WTC11 (cell line): ENCODE measurements at regions not wholly inside any gene's neighbourhood (a gene's known extent, or its start where the extent isn't known, plus 50 kb on each side); places are given as distances from the start of the nearest gene placed in this dataset.

Experiments
- CBFB ChIP-seq: sonication (generic); formaldehyde crosslinking; IDR thresholded peaks from 2 replicates; pipeline ENCODE4 v1.8.1; 2022; ENCODE audit warnings: mild to moderate bottlenecking, low read depth, missing genetic modification reagents
- ETV6 ChIP-seq: sonication (generic); formaldehyde crosslinking; IDR thresholded peaks from 2 replicates; pipeline ENCODE4 v1.8.1; 2022; ENCODE audit warnings: mild to moderate bottlenecking, missing genetic modification reagents
- KAT7 ChIP-seq: sonication (generic); formaldehyde crosslinking; IDR thresholded peaks from 2 replicates; pipeline ENCODE4 v1.8.1; 2023; ENCODE audit warnings: missing genetic modification reagents, mild to moderate bottlenecking, borderline replicate concordance
- NFE2L1 ChIP-seq: sonication (generic); formaldehyde crosslinking; IDR thresholded peaks from 2 replicates; pipeline ENCODE4 v1.8.1; 2023; ENCODE audit warnings: missing genetic modification reagents
- TEAD4 ChIP-seq: sonication (generic); formaldehyde crosslinking; IDR thresholded peaks from 2 replicates; pipeline ENCODE4 v1.8.0; 2022; ENCODE audit warnings: mild to moderate bottlenecking, missing genetic modification reagents
- TP53 ChIP-seq: sonication (generic); formaldehyde crosslinking; IDR thresholded peaks from 2 replicates; pipeline ENCODE4 v1.8.1; 2023; ENCODE audit warnings: mild to moderate bottlenecking, missing genetic modification reagents
- ZNF121 ChIP-seq: sonication (generic); formaldehyde crosslinking; IDR thresholded peaks from 2 replicates; pipeline ENCODE4 v1.8.0; 2023; ENCODE audit warnings: missing genetic modification reagents
- TF ChIP-seq, protein P1 (sequence below): sonication (generic); formaldehyde crosslinking; IDR thresholded peaks from 2 replicates; pipeline ENCODE4 v1.8.0; 2022; ENCODE audit warnings: mild to moderate bottlenecking, missing genetic modification reagents
- TF ChIP-seq, protein P2 (sequence below): fragments of 200-600 bp; IDR thresholded peaks from 2 replicates; pipeline ENCODE4 v1.8.0; 2022; ENCODE audit warnings: antibody characterized with exemption
- TF ChIP-seq, protein P3 (sequence below): sonication (generic); formaldehyde crosslinking; IDR thresholded peaks from 2 replicates; pipeline ENCODE4 v1.8.1; 2023; ENCODE audit warnings: mild to moderate bottlenecking, missing genetic modification reagents, moderate library complexity
- TF ChIP-seq, protein P4 (sequence below): sonication (generic); formaldehyde crosslinking; IDR thresholded peaks from 2 replicates; pipeline ENCODE4 v1.8.1; 2023; ENCODE audit warnings: mild to moderate bottlenecking, moderate library complexity, missing genetic modification reagents
- TF ChIP-seq, protein P5 (sequence below): sonication (generic); formaldehyde crosslinking; IDR thresholded peaks from 2 replicates; pipeline ENCODE4 v1.8.1; 2023; ENCODE audit warnings: mild to moderate bottlenecking, missing genetic modification reagents, borderline replicate concordance
- TF ChIP-seq, protein P6 (sequence below): sonication (generic); formaldehyde crosslinking; IDR thresholded peaks from 2 replicates; pipeline ENCODE4 v1.8.0; 2022; ENCODE audit warnings: mild to moderate bottlenecking, missing genetic modification reagents

DNA sequence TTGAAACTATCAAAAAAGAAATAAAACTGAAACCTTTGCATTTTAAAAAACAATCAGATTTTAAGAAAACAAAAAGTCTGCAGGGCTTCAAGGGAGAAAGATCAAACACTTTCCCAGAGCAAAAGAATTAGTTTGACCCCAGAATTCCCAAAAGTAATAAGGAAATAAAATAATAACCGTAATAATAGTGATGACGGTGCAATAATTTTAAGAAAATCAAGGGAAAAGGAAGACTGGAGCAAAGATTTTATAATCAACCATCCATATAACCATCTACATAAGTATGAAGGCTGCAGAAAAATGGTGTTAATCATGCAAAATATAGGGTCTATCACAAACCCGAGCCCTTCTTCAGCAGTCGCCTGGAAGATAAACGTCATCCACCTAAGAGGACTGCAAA, 634.8 kb downstream of the GALR1 start:
- TF ChIP-seq, protein P1, sequence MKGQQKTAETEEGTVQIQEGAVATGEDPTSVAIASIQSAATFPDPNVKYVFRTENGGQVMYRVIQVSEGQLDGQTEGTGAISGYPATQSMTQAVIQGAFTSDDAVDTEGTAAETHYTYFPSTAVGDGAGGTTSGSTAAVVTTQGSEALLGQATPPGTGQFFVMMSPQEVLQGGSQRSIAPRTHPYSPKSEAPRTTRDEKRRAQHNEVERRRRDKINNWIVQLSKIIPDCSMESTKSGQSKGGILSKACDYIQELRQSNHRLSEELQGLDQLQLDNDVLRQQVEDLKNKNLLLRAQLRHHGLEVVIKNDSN (CRISPR knock-in tag), result no peak
- TF ChIP-seq, protein P2, sequence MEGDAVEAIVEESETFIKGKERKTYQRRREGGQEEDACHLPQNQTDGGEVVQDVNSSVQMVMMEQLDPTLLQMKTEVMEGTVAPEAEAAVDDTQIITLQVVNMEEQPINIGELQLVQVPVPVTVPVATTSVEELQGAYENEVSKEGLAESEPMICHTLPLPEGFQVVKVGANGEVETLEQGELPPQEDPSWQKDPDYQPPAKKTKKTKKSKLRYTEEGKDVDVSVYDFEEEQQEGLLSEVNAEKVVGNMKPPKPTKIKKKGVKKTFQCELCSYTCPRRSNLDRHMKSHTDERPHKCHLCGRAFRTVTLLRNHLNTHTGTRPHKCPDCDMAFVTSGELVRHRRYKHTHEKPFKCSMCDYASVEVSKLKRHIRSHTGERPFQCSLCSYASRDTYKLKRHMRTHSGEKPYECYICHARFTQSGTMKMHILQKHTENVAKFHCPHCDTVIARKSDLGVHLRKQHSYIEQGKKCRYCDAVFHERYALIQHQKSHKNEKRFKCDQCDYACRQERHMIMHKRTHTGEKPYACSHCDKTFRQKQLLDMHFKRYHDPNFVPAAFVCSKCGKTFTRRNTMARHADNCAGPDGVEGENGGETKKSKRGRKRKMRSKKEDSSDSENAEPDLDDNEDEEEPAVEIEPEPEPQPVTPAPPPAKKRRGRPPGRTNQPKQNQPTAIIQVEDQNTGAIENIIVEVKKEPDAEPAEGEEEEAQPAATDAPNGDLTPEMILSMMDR, result no peak
- no peak for TF ChIP-seq TP53 (CRISPR knock-in tag)
- TF ChIP-seq, protein P3, sequence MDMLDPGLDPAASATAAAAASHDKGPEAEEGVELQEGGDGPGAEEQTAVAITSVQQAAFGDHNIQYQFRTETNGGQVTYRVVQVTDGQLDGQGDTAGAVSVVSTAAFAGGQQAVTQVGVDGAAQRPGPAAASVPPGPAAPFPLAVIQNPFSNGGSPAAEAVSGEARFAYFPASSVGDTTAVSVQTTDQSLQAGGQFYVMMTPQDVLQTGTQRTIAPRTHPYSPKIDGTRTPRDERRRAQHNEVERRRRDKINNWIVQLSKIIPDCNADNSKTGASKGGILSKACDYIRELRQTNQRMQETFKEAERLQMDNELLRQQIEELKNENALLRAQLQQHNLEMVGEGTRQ (CRISPR knock-in tag), result no peak
- no peak for TF ChIP-seq TEAD4 (CRISPR knock-in tag)
- TF ChIP-seq CBFB (CRISPR knock-in tag), result no peak
- no peak for TF ChIP-seq KAT7
- TF ChIP-seq ETV6 (CRISPR knock-in tag), result no peak
- TF ChIP-seq, protein P4, sequence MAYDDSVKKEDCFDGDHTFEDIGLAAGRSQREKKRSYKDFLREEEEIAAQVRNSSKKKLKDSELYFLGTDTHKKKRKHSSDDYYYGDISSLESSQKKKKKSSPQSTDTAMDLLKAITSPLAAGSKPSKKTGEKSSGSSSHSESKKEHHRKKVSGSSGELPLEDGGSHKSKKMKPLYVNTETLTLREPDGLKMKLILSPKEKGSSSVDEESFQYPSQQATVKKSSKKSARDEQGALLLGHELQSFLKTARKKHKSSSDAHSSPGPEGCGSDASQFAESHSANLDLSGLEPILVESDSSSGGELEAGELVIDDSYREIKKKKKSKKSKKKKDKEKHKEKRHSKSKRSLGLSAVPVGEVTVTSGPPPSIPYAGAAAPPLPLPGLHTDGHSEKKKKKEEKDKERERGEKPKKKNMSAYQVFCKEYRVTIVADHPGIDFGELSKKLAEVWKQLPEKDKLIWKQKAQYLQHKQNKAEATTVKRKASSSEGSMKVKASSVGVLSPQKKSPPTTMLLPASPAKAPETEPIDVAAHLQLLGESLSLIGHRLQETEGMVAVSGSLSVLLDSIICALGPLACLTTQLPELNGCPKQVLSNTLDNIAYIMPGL, result no peak
- TF ChIP-seq, protein P5, sequence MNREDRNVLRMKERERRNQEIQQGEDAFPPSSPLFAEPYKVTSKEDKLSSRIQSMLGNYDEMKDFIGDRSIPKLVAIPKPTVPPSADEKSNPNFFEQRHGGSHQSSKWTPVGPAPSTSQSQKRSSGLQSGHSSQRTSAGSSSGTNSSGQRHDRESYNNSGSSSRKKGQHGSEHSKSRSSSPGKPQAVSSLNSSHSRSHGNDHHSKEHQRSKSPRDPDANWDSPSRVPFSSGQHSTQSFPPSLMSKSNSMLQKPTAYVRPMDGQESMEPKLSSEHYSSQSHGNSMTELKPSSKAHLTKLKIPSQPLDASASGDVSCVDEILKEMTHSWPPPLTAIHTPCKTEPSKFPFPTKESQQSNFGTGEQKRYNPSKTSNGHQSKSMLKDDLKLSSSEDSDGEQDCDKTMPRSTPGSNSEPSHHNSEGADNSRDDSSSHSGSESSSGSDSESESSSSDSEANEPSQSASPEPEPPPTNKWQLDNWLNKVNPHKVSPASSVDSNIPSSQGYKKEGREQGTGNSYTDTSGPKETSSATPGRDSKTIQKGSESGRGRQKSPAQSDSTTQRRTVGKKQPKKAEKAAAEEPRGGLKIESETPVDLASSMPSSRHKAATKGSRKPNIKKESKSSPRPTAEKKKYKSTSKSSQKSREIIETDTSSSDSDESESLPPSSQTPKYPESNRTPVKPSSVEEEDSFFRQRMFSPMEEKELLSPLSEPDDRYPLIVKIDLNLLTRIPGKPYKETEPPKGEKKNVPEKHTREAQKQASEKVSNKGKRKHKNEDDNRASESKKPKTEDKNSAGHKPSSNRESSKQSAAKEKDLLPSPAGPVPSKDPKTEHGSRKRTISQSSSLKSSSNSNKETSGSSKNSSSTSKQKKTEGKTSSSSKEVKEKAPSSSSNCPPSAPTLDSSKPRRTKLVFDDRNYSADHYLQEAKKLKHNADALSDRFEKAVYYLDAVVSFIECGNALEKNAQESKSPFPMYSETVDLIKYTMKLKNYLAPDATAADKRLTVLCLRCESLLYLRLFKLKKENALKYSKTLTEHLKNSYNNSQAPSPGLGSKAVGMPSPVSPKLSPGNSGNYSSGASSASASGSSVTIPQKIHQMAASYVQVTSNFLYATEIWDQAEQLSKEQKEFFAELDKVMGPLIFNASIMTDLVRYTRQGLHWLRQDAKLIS (CRISPR knock-in tag), result no peak
- no peak for TF ChIP-seq NFE2L1 (CRISPR knock-in tag)
- no peak for TF ChIP-seq ZNF121
- TF ChIP-seq, protein P6, sequence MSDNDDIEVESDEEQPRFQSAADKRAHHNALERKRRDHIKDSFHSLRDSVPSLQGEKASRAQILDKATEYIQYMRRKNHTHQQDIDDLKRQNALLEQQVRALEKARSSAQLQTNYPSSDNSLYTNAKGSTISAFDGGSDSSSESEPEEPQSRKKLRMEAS (CRISPR knock-in tag), result no peak
